ENCODE measurements at regions not wholly inside any gene's neighbourhood (a gene's known extent, or its start where the extent isn't known, plus 50 kb on each side); places are given as distances from the start of the nearest gene placed in this dataset.

DNA sequence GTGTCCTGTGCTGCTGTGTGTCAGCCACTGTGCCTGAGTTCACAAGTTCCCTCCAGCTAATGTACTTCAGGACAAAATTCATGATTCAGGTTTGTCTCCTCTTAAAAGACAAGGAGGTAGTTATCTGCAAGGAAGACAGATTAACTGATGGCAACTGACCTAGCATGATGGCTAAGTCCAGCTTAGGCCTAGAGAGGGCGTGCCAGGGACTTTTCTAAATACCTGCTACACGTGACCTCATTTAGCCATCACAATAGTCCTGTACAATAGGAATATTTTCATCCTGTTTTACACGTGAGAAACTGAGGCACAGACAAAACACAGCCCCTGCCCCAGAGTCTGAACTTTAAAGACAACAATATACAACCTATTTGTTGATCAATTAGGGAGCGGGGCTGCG is 275.7 kb downstream of the XPNPEP1 start (continued):
- TF ChIP-seq, protein P1, sequence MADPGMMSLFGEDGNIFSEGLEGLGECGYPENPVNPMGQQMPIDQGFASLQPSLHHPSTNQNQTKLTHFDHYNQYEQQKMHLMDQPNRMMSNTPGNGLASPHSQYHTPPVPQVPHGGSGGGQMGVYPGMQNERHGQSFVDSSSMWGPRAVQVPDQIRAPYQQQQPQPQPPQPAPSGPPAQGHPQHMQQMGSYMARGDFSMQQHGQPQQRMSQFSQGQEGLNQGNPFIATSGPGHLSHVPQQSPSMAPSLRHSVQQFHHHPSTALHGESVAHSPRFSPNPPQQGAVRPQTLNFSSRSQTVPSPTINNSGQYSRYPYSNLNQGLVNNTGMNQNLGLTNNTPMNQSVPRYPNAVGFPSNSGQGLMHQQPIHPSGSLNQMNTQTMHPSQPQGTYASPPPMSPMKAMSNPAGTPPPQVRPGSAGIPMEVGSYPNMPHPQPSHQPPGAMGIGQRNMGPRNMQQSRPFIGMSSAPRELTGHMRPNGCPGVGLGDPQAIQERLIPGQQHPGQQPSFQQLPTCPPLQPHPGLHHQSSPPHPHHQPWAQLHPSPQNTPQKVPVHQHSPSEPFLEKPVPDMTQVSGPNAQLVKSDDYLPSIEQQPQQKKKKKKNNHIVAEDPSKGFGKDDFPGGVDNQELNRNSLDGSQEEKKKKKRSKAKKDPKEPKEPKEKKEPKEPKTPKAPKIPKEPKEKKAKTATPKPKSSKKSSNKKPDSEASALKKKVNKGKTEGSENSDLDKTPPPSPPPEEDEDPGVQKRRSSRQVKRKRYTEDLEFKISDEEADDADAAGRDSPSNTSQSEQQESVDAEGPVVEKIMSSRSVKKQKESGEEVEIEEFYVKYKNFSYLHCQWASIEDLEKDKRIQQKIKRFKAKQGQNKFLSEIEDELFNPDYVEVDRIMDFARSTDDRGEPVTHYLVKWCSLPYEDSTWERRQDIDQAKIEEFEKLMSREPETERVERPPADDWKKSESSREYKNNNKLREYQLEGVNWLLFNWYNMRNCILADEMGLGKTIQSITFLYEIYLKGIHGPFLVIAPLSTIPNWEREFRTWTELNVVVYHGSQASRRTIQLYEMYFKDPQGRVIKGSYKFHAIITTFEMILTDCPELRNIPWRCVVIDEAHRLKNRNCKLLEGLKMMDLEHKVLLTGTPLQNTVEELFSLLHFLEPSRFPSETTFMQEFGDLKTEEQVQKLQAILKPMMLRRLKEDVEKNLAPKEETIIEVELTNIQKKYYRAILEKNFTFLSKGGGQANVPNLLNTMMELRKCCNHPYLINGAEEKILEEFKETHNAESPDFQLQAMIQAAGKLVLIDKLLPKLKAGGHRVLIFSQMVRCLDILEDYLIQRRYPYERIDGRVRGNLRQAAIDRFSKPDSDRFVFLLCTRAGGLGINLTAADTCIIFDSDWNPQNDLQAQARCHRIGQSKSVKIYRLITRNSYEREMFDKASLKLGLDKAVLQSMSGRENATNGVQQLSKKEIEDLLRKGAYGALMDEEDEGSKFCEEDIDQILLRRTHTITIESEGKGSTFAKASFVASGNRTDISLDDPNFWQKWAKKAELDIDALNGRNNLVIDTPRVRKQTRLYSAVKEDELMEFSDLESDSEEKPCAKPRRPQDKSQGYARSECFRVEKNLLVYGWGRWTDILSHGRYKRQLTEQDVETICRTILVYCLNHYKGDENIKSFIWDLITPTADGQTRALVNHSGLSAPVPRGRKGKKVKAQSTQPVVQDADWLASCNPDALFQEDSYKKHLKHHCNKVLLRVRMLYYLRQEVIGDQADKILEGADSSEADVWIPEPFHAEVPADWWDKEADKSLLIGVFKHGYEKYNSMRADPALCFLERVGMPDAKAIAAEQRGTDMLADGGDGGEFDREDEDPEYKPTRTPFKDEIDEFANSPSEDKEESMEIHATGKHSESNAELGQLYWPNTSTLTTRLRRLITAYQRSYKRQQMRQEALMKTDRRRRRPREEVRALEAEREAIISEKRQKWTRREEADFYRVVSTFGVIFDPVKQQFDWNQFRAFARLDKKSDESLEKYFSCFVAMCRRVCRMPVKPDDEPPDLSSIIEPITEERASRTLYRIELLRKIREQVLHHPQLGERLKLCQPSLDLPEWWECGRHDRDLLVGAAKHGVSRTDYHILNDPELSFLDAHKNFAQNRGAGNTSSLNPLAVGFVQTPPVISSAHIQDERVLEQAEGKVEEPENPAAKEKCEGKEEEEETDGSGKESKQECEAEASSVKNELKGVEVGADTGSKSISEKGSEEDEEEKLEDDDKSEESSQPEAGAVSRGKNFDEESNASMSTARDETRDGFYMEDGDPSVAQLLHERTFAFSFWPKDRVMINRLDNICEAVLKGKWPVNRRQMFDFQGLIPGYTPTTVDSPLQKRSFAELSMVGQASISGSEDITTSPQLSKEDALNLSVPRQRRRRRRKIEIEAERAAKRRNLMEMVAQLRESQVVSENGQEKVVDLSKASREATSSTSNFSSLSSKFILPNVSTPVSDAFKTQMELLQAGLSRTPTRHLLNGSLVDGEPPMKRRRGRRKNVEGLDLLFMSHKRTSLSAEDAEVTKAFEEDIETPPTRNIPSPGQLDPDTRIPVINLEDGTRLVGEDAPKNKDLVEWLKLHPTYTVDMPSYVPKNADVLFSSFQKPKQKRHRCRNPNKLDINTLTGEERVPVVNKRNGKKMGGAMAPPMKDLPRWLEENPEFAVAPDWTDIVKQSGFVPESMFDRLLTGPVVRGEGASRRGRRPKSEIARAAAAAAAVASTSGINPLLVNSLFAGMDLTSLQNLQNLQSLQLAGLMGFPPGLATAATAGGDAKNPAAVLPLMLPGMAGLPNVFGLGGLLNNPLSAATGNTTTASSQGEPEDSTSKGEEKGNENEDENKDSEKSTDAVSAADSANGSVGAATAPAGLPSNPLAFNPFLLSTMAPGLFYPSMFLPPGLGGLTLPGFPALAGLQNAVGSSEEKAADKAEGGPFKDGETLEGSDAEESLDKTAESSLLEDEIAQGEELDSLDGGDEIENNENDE (IDR thresholded peaks at IDR 0.05; ENCODE audit: insufficient replicate concordance, low read length), result no peak
- peak; percentile 19 to 34; a peak in 3 of 4 replicates for TF ChIP-seq RAD21 (IDR thresholded peaks at IDR 0.05 in 1 of 2, conservative IDR thresholded peaks at IDR 0.05 in 1 of 2; ENCODE audit: low read depth in 2 of 2, low read length in 2 of 2)
- TF ChIP-seq, protein P2, sequence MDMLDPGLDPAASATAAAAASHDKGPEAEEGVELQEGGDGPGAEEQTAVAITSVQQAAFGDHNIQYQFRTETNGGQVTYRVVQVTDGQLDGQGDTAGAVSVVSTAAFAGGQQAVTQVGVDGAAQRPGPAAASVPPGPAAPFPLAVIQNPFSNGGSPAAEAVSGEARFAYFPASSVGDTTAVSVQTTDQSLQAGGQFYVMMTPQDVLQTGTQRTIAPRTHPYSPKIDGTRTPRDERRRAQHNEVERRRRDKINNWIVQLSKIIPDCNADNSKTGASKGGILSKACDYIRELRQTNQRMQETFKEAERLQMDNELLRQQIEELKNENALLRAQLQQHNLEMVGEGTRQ (IDR thresholded peaks at IDR 0.05; ENCODE audit: low read length), result peak; percentile 40; the same call in 1 of the 2 replicates
- TF ChIP-seq CEBPB (IDR thresholded peaks at IDR 0.05; ENCODE audit: low read depth, low read length), result no peak
- no peak for TF ChIP-seq KDM4A (IDR thresholded peaks at IDR 0.05; ENCODE audit: low read depth, low read length, severe bottlenecking)
- TF ChIP-seq, protein P3, sequence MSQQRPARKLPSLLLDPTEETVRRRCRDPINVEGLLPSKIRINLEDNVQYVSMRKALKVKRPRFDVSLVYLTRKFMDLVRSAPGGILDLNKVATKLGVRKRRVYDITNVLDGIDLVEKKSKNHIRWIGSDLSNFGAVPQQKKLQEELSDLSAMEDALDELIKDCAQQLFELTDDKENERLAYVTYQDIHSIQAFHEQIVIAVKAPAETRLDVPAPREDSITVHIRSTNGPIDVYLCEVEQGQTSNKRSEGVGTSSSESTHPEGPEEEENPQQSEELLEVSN (IDR thresholded peaks at IDR 0.05), result no peak
